DMS153 (cell line): ENCODE measurements at regions not wholly inside any gene's neighbourhood (a gene's known extent, or its start where the extent isn't known, plus 50 kb on each side); places are given as distances from the start of the nearest gene placed in this dataset.

Experiments used
- DNase-seq: peaks from one replicate; lab custom pipeline; 2025; lab: John Stamatoyannopoulos, UW

GRCh38 chr5:125720721-125721120 lies 702.5 kb upstream of the GRAMD2B start:
- DNase-seq: no peak

GRCh38 chr5:125722550-125722949 lies 700.7 kb upstream of the GRAMD2B start:
- DNase-seq: no peak

GRCh38 chr5:125725691-125726090 lies 697.5 kb upstream of the GRAMD2B start:
- DNase-seq: no peak

GRCh38 chr5:125743939-125744338 lies 679.3 kb upstream of the GRAMD2B start:
- DNase-seq: no peak

- no peak for DNase-seq
Measured at GRCh38 chr5:125746917-125747316, 676.3 kb upstream of the GRAMD2B start.

- no peak for DNase-seq
Measured at GRCh38 chr5:125750147-125750860, 672.9 kb upstream of the GRAMD2B start.

GRCh38 chr5:125750861-125751186 lies 672.4 kb upstream of the GRAMD2B start:
- no peak for DNase-seq

- DNase-seq: no peak
Measured at GRCh38 chr5:125756456-125756855, 666.8 kb upstream of the GRAMD2B start.

GRCh38 chr5:125766706-125767105 lies 656.5 kb upstream of the GRAMD2B start:
- DNase-seq: no peak

GRCh38 chr5:125775896-125776295 lies 647.3 kb upstream of the GRAMD2B start:
- DNase-seq: no peak

GRCh38 chr5:125776656-125777139 lies 646.5 kb upstream of the GRAMD2B start:
- DNase-seq: no peak

GRCh38 chr5:125778791-125779190 lies 644.4 kb upstream of the GRAMD2B start:
- no peak for DNase-seq

GRCh38 chr5:125785407-125785806 lies 637.8 kb upstream of the GRAMD2B start:
- DNase-seq: no peak

GRCh38 chr5:125786021-125786420 lies 637.2 kb upstream of the GRAMD2B start:
- DNase-seq: no peak

GRCh38 chr5:125793470-125793869 lies 629.7 kb upstream of the GRAMD2B start:
- DNase-seq: no peak

GRCh38 chr5:125794922-125795321 lies 628.3 kb upstream of the GRAMD2B start:
- DNase-seq: no peak

- no peak for DNase-seq
Measured at GRCh38 chr5:125798307-125798706, 624.9 kb upstream of the GRAMD2B start.

- DNase-seq: no peak
Measured at GRCh38 chr5:125812651-125813050, 610.6 kb upstream of the GRAMD2B start.

GRCh38 chr5:125813221-125813974 lies 609.8 kb upstream of the GRAMD2B start:
- DNase-seq: no peak

- no peak for DNase-seq
Measured at GRCh38 chr5:125814119-125814518, 609.1 kb upstream of the GRAMD2B start.

- no peak for DNase-seq
Measured at GRCh38 chr5:125823572-125823971, 599.6 kb upstream of the GRAMD2B start.

- no peak for DNase-seq
Measured at GRCh38 chr5:125826214-125826613, 597.0 kb upstream of the GRAMD2B start.

- no peak for DNase-seq
Measured at GRCh38 chr5:125829349-125829748, 593.9 kb upstream of the GRAMD2B start.

- no peak for DNase-seq
Measured at GRCh38 chr5:125833398-125833797, 589.8 kb upstream of the GRAMD2B start.
